ENCODE measurements at regions not wholly inside any gene's neighbourhood (a gene's known extent, or its start where the extent isn't known, plus 50 kb on each side); places are given as distances from the start of the nearest gene placed in this dataset.
A peak's percentile ranks its signal among the peaks of the same experiment; 100 is the strongest.

DNA sequence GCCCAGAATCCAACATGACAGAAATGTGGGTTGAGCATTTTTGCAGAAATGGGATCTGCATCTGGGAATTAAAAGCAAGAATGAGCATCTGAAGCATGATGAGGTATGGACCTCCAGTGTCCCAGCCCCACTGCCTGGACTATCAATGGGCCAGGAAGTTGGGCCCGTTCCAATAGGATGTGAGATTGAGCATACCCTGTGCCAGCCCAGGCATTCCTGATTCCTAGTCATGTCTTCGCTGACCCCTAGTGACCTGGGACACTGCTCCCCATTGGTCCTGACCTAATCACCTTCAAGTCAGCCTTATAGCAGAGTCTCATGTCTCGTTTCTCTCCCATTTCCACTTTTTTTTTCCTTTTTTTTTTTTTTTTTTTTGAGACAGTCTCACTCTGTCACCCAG is 197.4 kb upstream of the IRX2 start:
- Mint-ChIP-seq H3K36me3 (ENCODE audit: low read depth) (no peaks in the 10 kb centered on the region), H3K9me3 (peaks cover 6% of the 10 kb centered on the region), H3K4me1 (ENCODE audit: low read depth) (no peaks in the 10 kb centered on the region), H3K27me3 (ENCODE audit: low read depth) (no peaks in the 10 kb centered on the region), H3K27ac (no peak overlapping the region), H3K4me3 (no peak overlapping the region)

GRCh38 chr5:2946315-2946714 is 194.8 kb upstream of the IRX2 start:
- no peak overlapping the region for H3K27ac Mint-ChIP-seq
- no peak overlapping the region for H3K4me3 Mint-ChIP-seq
- no peaks in the 10 kb centered on the region for H3K36me3 Mint-ChIP-seq (ENCODE audit: low read depth)

DNA sequence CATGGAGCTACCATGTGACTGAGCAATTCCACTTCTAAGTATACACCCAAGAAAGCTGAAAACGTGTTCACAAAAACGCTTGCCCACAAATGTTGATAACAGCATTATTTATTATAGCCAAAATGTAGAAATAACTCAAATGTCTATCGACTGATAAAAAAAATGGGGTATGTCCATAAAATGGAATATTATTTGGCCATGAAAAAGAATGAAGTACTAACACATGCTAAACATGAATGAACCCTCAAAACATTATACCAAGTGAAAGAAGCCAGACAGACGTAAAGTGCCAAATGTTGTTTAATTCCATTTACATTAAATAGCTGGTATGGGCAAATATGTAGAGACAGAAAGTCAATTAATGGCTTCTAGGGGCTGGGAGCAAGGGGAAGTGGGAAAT is 184.9 kb upstream of the IRX2 start:
- Mint-ChIP-seq H3K36me3 (ENCODE audit: low read depth) (no peaks in the 10 kb centered on the region), H3K4me1 (ENCODE audit: low read depth) (no peaks in the 10 kb centered on the region), H3K4me3 (no peak overlapping the region), H3K27ac (no peak overlapping the region), H3K27me3 (ENCODE audit: low read depth) (no peaks in the 10 kb centered on the region), H3K9me3 (peaks cover 8% of the 10 kb centered on the region)

More at GRCh38 chr5:2946315-2946714, 194.8 kb upstream of the IRX2 start:
- Mint-ChIP-seq H3K4me1 (ENCODE audit: low read depth) (no peaks in the 10 kb centered on the region), H3K27me3 (ENCODE audit: low read depth) (no peaks in the 10 kb centered on the region), H3K9me3 (peaks cover 11% of the 10 kb centered on the region)

GRCh38 chr5:2929779-2930178 is 178.3 kb upstream of the IRX2 start:
- Mint-ChIP-seq H3K36me3 (ENCODE audit: low read depth) (no peaks in the 10 kb centered on the region), H3K27ac (no peak overlapping the region), H3K27me3 (ENCODE audit: low read depth) (no peaks in the 10 kb centered on the region), H3K4me1 (ENCODE audit: low read depth) (no peaks in the 10 kb centered on the region), H3K9me3 (peaks cover 6% of the 10 kb centered on the region), H3K4me3 (no peak overlapping the region)

DNA sequence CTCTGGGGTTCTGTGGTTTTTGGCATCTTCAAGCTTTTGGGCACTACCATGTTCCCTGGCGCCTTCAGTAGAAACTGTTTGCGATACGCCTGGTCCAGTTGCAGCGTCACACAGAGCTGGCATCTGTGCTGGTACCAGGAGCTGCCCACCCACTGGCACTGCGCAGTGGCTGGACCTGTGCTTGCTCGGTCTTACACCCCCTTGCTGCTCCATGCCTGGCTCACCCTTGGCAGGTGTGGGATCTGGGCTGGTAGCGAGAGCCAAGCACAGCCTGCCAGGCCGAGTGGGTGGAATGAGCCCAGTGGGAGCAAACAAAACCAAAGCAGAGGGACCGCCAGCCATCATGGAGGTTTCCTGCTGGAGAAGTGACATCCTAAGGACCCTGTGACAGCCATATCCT is 170.2 kb upstream of the IRX2 start:
- Mint-ChIP-seq H3K4me1 (ENCODE audit: low read depth) (no peaks in the 10 kb centered on the region), H3K9me3 (peaks cover 25% of the 10 kb centered on the region), H3K4me3 (no peak overlapping the region), H3K36me3 (ENCODE audit: low read depth) (no peaks in the 10 kb centered on the region), H3K27ac (no peak overlapping the region), H3K27me3 (ENCODE audit: low read depth) (no peaks in the 10 kb centered on the region)

DNA sequence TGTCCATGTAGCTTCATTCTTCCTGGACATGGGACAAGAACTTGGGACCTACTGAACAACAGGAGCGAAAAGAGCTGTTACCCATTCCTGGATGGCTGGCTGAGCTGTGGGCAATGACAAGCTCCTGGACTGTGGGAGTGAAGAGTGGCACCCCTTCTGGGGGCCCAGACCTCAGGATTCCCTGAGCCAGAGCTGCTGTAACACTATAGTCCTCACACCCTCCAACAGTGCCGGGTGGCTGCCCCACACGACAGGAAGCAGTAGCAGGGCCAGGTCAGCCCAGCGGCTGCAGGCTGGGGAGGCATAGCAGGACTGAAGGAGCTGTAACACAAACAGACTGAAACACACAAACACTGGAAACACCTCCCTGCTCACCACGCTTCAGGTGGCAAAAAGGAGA is 169.7 kb upstream of the IRX2 start:
- no peaks in the 10 kb centered on the region for H3K4me1 Mint-ChIP-seq (ENCODE audit: low read depth)
- H3K9me3 Mint-ChIP-seq, result peaks cover 25% of the 10 kb centered on the region
- H3K27ac Mint-ChIP-seq, result no peak overlapping the region
- H3K27me3 Mint-ChIP-seq (ENCODE audit: low read depth), result no peaks in the 10 kb centered on the region
- H3K4me3 Mint-ChIP-seq, result no peak overlapping the region
- H3K36me3 Mint-ChIP-seq (ENCODE audit: low read depth), result no peaks in the 10 kb centered on the region

DNA sequence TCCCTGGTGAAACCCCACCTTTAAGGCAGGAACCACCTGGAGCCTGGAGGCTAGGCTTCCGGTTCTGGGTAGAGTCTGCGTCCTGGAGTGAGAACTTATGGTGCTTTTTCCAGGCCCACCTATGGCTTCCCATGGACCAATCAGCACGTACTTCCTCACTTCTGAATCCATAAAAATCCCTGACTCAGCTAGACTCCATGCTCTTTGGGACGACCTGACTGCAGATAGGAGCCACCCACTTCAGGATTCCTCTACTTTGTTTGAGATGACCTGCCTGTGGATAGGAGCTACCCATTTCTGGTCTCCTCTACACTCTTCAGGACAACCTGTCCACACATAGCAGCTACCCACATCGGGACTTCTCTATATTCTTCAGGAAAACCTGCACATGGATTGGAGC is 168.8 kb upstream of the IRX2 start:
- H3K27ac Mint-ChIP-seq, result no peak overlapping the region
- no peaks in the 10 kb centered on the region for H3K36me3 Mint-ChIP-seq (ENCODE audit: low read depth)
- H3K27me3 Mint-ChIP-seq (ENCODE audit: low read depth), result no peaks in the 10 kb centered on the region
- peaks cover 25% of the 10 kb centered on the region for H3K9me3 Mint-ChIP-seq
- no peak overlapping the region for H3K4me3 Mint-ChIP-seq
- no peaks in the 10 kb centered on the region for H3K4me1 Mint-ChIP-seq (ENCODE audit: low read depth)

DNA sequence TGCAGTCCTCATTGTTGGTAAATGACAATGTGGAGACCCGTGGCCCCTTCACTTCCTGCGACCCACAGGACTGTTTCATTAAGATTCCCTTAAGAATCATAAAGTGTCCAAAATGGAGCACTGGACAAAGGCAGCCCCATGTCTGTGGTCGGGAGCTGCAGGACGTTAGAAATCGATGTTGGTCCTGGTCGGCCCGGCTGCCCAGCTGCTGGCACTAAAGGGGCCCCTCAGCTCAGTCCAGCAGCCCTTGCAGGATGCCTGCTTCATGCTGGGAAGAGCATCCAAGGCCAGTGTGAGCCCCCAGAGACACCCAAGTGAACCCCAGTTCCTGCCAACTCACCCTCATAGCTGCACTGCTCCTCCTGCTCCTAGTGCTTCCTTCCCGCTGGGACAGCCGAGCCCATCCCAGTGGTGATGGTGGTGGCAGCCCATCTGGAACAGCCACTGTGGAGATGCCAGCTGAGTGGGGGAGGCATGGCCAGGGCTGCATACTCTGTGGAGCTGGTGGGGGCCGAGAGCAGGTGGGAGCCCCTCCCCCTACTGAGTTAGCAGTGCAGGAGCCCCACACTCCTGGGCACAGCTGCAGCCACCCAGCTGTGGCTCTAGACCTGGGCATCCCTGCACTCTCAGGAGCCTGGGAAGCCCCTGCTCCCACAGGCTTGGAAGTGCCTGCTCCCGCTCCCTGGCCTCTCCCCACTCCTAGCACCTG is 168.0 kb upstream of the IRX2 start:
- H3K27ac Mint-ChIP-seq, result no peak overlapping the region
- H3K9me3 Mint-ChIP-seq, result peaks cover 30% of the 10 kb centered on the region
- H3K4me1 Mint-ChIP-seq (ENCODE audit: low read depth), result no peaks in the 10 kb centered on the region

GRCh38 chr5:2917524-2917923 is 166.0 kb upstream of the IRX2 start:
- H3K27me3 Mint-ChIP-seq (ENCODE audit: low read depth), result no peaks in the 10 kb centered on the region

More for the DNA sequence above, 168.0 kb upstream of the IRX2 start:
- Mint-ChIP-seq H3K4me3 (no peak overlapping the region), H3K36me3 (ENCODE audit: low read depth) (no peaks in the 10 kb centered on the region), H3K27me3 (ENCODE audit: low read depth) (no peaks in the 10 kb centered on the region)

DNA sequence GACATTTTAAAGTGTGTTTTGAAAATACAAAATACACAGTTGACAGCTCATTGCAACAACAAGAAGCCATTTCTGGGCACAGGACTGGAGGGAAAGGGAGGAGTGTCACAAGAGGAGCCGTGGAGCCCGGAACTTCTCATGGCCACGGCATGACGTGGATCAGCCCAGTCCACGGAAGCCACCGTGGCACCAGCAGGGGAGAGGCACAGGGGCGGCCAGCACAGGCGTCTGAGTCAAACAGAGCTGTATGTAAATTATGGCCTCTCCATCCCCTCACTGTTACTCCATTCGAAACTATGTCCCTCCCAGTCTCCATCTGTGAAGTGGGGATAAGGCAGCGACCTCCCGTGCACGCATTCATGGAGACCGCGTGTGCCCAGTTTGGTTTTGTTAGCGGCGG is 165.6 kb upstream of the IRX2 start:
- Mint-ChIP-seq H3K27me3 (ENCODE audit: low read depth) (no peaks in the 10 kb centered on the region), H3K4me3 (no peak overlapping the region), H3K9me3 (peaks cover 35% of the 10 kb centered on the region), H3K36me3 (ENCODE audit: low read depth) (no peaks in the 10 kb centered on the region), H3K27ac (no peak overlapping the region), H3K4me1 (ENCODE audit: low read depth) (no peaks in the 10 kb centered on the region)

More at GRCh38 chr5:2917524-2917923, 166.0 kb upstream of the IRX2 start:
- Mint-ChIP-seq H3K4me3 (no peak overlapping the region), H3K27ac (no peak overlapping the region), H3K4me1 (ENCODE audit: low read depth) (no peaks in the 10 kb centered on the region), H3K36me3 (ENCODE audit: low read depth) (no peaks in the 10 kb centered on the region), H3K9me3 (peaks cover 35% of the 10 kb centered on the region)

DNA sequence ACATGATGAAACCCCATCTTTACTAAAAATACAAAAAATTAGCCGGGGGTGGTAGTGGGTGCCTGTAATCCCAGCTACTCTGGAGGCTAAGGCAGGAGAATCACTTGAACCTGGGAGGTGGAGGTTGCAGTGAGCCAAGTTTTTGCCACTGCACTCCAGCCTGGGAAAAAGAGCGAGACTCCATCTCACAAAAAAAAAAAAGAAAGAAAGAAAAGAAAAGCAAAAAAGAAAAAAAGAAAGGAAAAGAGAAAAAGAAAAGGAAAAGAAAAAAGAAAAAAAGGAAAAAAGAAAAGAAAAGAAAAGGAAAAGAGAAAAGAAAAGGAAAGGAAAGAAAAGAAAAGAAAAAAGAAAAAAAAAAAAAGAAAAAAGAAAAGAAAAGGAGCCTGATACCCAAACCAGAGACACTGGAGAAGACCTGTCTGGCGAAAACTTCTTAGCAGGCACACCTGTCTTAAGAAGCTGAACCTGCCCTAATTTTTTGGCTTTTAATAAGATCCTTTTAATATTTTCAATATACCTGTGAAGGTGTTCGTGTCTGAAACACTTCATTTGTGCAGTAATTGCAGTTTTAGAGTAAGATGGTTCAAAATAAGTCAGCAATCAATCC is 164.7 kb upstream of the IRX2 start:
- peaks cover 35% of the 10 kb centered on the region for H3K9me3 Mint-ChIP-seq
- no peaks in the 10 kb centered on the region for H3K4me1 Mint-ChIP-seq (ENCODE audit: low read depth)
- no peak overlapping the region for H3K27ac Mint-ChIP-seq
- H3K4me3 Mint-ChIP-seq, result no peak overlapping the region
- H3K27me3 Mint-ChIP-seq (ENCODE audit: low read depth), result no peaks in the 10 kb centered on the region
- no peaks in the 10 kb centered on the region for H3K36me3 Mint-ChIP-seq (ENCODE audit: low read depth)

DNA sequence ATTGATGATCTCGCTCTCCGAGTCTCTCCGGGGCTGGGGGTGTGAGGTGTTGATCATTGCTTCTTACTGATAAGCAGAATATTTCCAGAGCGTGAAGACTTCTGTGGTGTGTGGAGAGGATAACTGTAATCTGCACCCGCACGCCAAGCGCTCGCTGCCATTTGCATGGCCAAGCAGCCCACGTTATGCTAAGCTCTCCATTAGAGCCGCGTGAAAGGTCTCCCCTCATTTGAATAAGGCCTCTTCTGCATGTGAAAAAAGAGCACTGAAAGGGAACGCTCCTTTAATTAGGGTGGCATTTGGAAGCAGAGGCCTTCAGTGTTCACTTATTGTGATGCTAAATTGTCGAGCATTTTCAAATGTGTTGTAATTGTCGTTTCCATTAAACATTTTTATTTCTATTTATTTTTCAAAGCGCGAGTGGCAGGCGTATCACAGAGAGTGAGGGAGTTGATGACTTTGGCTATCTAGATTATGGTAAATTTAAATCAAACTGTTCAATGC is 163.6 kb upstream of the IRX2 start:
- H3K9me3 Mint-ChIP-seq, result peaks cover 28% of the 10 kb centered on the region
- H3K27ac Mint-ChIP-seq, result no peak overlapping the region
- no peaks in the 10 kb centered on the region for H3K36me3 Mint-ChIP-seq (ENCODE audit: low read depth)
- H3K4me1 Mint-ChIP-seq (ENCODE audit: low read depth), result no peaks in the 10 kb centered on the region
- H3K27me3 Mint-ChIP-seq (ENCODE audit: low read depth), result no peaks in the 10 kb centered on the region
- H3K4me3 Mint-ChIP-seq, result no peak overlapping the region

DNA sequence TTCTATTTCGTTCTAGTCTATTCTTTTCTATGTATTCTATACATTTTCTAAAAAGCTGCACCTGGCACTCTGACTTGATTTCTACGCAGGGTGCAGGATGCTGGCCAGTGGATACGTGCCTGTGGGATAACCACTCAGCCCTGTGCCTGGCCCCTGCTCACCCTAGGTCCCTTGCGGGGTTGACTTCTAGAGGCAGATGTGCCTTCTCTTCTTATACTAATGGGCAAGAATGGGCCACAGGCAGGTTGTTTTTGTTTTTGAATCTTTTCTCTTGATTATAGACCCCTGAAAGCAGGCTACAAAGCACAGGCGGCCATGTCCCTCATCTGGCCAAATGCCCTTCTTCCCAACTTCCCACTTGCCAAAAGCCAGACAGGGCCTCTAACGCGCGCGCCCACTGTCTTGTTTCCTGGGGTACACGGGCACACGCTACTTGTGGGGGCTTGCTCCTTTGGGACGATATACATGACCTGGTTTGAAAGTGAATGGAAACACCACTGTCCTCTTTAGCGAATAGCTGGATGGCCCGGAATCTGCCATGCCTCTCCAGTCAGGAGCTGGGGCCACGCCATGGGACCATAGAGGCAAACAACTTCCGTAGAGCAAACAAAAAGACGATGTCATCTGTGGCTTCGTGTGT is 162.7 kb upstream of the IRX2 start:
- Mint-ChIP-seq H3K9me3 (peaks cover 28% of the 10 kb centered on the region), H3K36me3 (ENCODE audit: low read depth) (no peaks in the 10 kb centered on the region), H3K4me3 (no peak overlapping the region), H3K27ac (no peak overlapping the region), H3K27me3 (ENCODE audit: low read depth) (no peaks in the 10 kb centered on the region), H3K4me1 (ENCODE audit: low read depth) (no peaks in the 10 kb centered on the region)

DNA sequence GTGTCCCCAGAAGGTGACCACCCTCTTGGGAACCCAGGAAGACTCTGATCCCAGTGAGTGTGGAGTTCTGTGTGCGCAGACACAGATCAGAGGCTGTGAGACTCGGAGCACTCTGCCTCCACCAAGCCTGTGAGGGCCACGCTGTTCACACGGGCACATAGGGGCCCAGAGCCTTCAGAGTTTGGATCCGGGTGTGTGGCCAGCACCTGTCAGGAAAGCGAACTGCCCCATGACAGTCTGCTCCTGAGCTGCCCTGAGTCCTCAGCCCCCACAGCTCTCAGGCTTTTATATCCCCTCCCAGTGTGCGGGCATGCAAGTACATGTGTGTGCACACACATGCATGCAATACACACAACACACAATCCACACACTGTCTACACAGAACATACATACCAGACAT is 161.8 kb upstream of the IRX2 start:
- Mint-ChIP-seq H3K9me3 (peaks cover 21% of the 10 kb centered on the region), H3K4me1 (ENCODE audit: low read depth) (no peaks in the 10 kb centered on the region), H3K36me3 (ENCODE audit: low read depth) (no peaks in the 10 kb centered on the region), H3K27ac (no peak overlapping the region), H3K27me3 (ENCODE audit: low read depth) (no peaks in the 10 kb centered on the region), H3K4me3 (no peak overlapping the region)

- H3K4me3 Mint-ChIP-seq, result no peak overlapping the region
- H3K27me3 Mint-ChIP-seq (ENCODE audit: low read depth), result no peaks in the 10 kb centered on the region
- H3K4me1 Mint-ChIP-seq (ENCODE audit: low read depth), result no peaks in the 10 kb centered on the region
- peak overlapping the region; percentile 50 for H3K27ac Mint-ChIP-seq
- H3K36me3 Mint-ChIP-seq (ENCODE audit: low read depth), result no peaks in the 10 kb centered on the region
- peaks cover 16% of the 10 kb centered on the region for H3K9me3 Mint-ChIP-seq
Observed at GRCh38 chr5:2912741-2913140, 161.3 kb upstream of the IRX2 start.
